ENCODE measurements at regions not wholly inside any gene's neighbourhood (a gene's known extent, or its start where the extent isn't known, plus 50 kb on each side); places are given as distances from the start of the nearest gene placed in this dataset.

GRCh38 chrX:9151772-9152307 is 117.9 kb upstream of the FAM9B start:
- Histone ChIP-seq H3K4me2 (ENCODE audit: low read length) (no peak overlapping the region), H3K27me3 (ENCODE audit: insufficient read depth, low read depth, low read length) (no peaks in the 10 kb centered on the region), H4K20me1 (ENCODE audit: insufficient read depth) (no peaks in the 10 kb centered on the region), H3K4me3 (ENCODE audit: low read length) (no peak overlapping the region), H3F3A (ENCODE audit: insufficient read depth, low read length, poor library complexity, severe bottlenecking) (no peaks in the 10 kb centered on the region), H3K9ac (ENCODE audit: low read length) (no peak overlapping the region), H3K9me2 (ENCODE audit: insufficient read depth, low read length) (no peaks in the 10 kb centered on the region), H2AFZ (ENCODE audit: low read depth, low read length) (no peak overlapping the region), H3K36me3 (ENCODE audit: insufficient read depth, low read length) (no peaks in the 10 kb centered on the region), H3K27ac (ENCODE audit: low read length) (no peak overlapping the region), H3K79me2 (replicated peaks; ENCODE audit: insufficient read depth, low read length) (no peaks in the 10 kb centered on the region), H3K9me3 (ENCODE audit: low read length) (no peaks in the 10 kb centered on the region)
- no peak for TF ChIP-seq REST (IDR thresholded peaks at IDR 0.05; ENCODE audit: borderline replicate concordance)
- no peak for TF ChIP-seq RAD21 (conservative IDR thresholded peaks at IDR 0.05)
- no peak for TF ChIP-seq CTCF (IDR thresholded peaks at IDR 0.05; ENCODE audit: poor library complexity, severe bottlenecking)
- TF ChIP-seq EP300 (conservative IDR thresholded peaks at IDR 0.05; ENCODE audit: poor library complexity, severe bottlenecking): no peak
- no peak for TF ChIP-seq TAF1 (IDR thresholded peaks at IDR 0.05; ENCODE audit: low read depth)
- no peak for TF ChIP-seq POLR2AphosphoS5 (IDR thresholded peaks at IDR 0.05)
- TF ChIP-seq MXI1 (conservative IDR thresholded peaks at IDR 0.05; ENCODE audit: poor library complexity, severe bottlenecking): no peak
- no peak for TF ChIP-seq SMC3 (conservative IDR thresholded peaks at IDR 0.05; ENCODE audit: poor library complexity)
- TF ChIP-seq EZH2 (IDR thresholded peaks at IDR 0.05; ENCODE audit: borderline replicate concordance, insufficient read depth, low read length, poor library complexity, severe bottlenecking): no peak

GRCh38 chrX:9153300-9153699 is 119.4 kb upstream of the FAM9B start:
- Histone ChIP-seq H2AFZ (ENCODE audit: low read depth, low read length) (no peak overlapping the region), H3K4me2 (ENCODE audit: low read length) (no peak overlapping the region)

More at GRCh38 chrX:9153300-9153699, 119.4 kb upstream of the FAM9B start:
- Histone ChIP-seq H4K20me1 (ENCODE audit: insufficient read depth) (no peaks in the 10 kb centered on the region), H3K4me3 (ENCODE audit: low read length) (no peak overlapping the region), H3K9me2 (ENCODE audit: insufficient read depth, low read length) (no peaks in the 10 kb centered on the region), H3F3A (ENCODE audit: insufficient read depth, low read length, poor library complexity, severe bottlenecking) (no peaks in the 10 kb centered on the region), H3K27ac (ENCODE audit: low read length) (no peak overlapping the region), H3K9ac (ENCODE audit: low read length) (no peak overlapping the region), H3K36me3 (ENCODE audit: insufficient read depth, low read length) (no peaks in the 10 kb centered on the region), H3K79me2 (replicated peaks; ENCODE audit: insufficient read depth, low read length) (no peaks in the 10 kb centered on the region), H3K9me3 (ENCODE audit: low read length) (no peaks in the 10 kb centered on the region), H3K27me3 (ENCODE audit: insufficient read depth, low read depth, low read length) (no peaks in the 10 kb centered on the region)
- TF ChIP-seq CTCF (IDR thresholded peaks at IDR 0.05; ENCODE audit: poor library complexity, severe bottlenecking) (no peak), TAF1 (IDR thresholded peaks at IDR 0.05; ENCODE audit: low read depth) (no peak), RAD21 (conservative IDR thresholded peaks at IDR 0.05) (no peak), SMC3 (conservative IDR thresholded peaks at IDR 0.05; ENCODE audit: poor library complexity) (no peak), EZH2 (IDR thresholded peaks at IDR 0.05; ENCODE audit: borderline replicate concordance, insufficient read depth, low read length, poor library complexity, severe bottlenecking) (no peak), REST (IDR thresholded peaks at IDR 0.05; ENCODE audit: borderline replicate concordance) (no peak), MXI1 (conservative IDR thresholded peaks at IDR 0.05; ENCODE audit: poor library complexity, severe bottlenecking) (no peak), POLR2AphosphoS5 (IDR thresholded peaks at IDR 0.05) (no peak), EP300 (conservative IDR thresholded peaks at IDR 0.05; ENCODE audit: poor library complexity, severe bottlenecking) (no peak)
